ENCODE measurements at regions not wholly inside any gene's neighbourhood (a gene's known extent, or its start where the extent isn't known, plus 50 kb on each side); places are given as distances from the start of the nearest gene placed in this dataset.
"Not testable (repeated sequence)": the region's sequence is repeated elsewhere in the genome, so short reads cannot be mapped to it uniquely, and the experiment has no call there.

- DNase-seq (ENCODE audit: low spot score): no peak
Observed at GRCh38 chr4:103867311-103867710, 147.5 kb upstream of the TACR3 start.

- DNase-seq (ENCODE audit: low spot score): peak; percentile 18
Observed at GRCh38 chr4:103853627-103854026, 133.8 kb upstream of the TACR3 start.

DNA sequence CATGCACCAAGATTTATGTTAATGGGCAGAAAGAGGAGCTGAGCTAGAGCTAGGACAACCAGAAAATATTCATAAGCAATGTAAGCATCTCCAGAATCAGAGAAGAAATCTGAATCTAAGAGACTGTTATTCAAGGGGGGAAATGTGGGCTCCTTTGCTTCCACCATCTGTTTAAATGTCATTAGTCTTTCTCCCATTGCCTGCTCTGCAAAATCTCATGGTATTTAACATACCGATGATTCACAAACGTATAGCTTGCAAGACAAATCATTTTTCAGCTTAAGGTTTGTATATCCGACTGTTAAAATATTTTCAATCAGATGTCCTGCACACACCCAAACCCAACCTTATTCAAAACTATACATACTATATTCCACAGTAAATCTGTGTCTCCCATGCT is 133.4 kb upstream of the TACR3 start:
- no peak for DNase-seq (ENCODE audit: low spot score)

- no peak for DNase-seq (ENCODE audit: low spot score)
Observed at GRCh38 chr4:103845075-103845474, 125.3 kb upstream of the TACR3 start.

DNA sequence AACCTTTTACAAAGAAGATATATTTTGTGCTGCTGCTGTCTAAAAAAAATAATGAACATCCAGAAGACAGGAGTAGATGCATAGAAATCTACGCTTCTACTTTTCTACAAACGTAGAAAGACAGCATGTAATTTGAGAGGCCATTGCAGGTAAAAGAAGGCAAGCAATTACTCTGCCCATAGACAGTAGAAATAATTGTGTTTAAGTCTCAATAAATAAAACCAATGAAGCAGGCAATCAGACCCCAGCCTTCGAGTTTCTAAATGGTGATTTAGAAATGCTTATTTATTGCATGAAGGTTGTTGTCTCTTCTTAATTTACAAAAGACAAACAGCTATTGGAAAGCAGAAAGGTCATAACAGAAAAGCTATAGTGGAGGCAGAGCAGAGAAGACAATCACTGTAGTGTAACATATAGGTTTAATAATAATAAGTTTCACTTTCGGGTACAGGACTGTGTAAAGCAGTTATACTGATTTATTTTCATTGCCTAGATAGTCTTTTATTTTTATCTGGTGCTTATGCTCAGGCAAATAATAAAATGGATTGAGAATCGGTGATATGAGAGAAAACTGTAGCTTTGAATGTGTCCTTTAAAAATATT is 123.0 kb upstream of the TACR3 start:
- no peak for DNase-seq (ENCODE audit: low spot score)

DNA sequence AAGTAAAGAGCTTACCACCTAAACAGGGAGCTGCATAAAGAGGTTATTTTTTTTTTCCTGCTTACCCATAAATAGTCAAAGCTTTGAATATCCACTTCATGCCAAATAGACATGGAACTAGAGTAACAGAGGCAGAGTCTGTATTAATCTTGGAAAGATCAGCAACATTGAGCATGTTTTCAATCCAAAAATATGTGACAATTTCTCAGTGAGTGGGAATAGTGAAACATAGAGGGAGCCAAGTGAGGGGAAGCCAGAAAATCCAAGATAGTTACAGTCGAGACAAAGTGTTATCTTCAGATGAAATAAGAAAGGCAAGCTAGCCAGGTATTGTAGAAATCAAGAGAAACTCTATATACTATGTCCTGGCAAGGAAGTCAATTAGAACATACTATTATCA is 122.3 kb upstream of the TACR3 start:
- no peak for DNase-seq (ENCODE audit: low spot score)

- not testable (repeated sequence) for DNase-seq (ENCODE audit: low spot score)
Observed at GRCh38 chr4:103810308-103810707, 90.5 kb upstream of the TACR3 start.

- DNase-seq (ENCODE audit: low spot score): no peak
Observed at GRCh38 chr4:103802766-103803165, 83.0 kb upstream of the TACR3 start.

- DNase-seq (ENCODE audit: low spot score): no peak
Observed at GRCh38 chr4:103787057-103787456, 67.3 kb upstream of the TACR3 start.

- no peak for DNase-seq (ENCODE audit: low spot score)
Observed at GRCh38 chr4:103786593-103786992, 66.8 kb upstream of the TACR3 start.

- peak; percentile 63 for DNase-seq (ENCODE audit: low spot score)
Observed at GRCh38 chr4:103786014-103786413, 66.2 kb upstream of the TACR3 start.

DNA sequence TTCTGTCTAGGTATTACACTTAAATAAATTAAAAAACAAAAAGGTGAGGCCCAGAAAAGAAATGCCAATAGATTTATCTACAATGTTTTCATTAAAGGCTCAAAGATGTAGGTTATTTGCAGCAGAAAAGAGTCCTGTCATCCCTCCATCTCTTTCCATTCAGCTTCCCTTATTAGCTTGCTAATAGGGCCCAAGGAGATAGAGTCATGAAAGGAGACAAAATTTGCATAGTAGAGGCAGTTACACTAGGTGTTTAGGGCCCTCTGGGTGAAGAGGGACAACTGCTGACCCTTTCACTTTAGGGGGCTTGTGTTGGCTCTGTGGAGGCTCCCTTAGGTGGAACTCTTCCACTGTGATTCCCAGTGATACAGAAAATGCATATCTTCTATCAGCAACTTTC is 58.4 kb upstream of the TACR3 start:
- DNase-seq (ENCODE audit: low spot score): no peak

- DNase-seq (ENCODE audit: low spot score): no peak
Observed at GRCh38 chr4:103774326-103774825, 54.6 kb upstream of the TACR3 start.

DNA sequence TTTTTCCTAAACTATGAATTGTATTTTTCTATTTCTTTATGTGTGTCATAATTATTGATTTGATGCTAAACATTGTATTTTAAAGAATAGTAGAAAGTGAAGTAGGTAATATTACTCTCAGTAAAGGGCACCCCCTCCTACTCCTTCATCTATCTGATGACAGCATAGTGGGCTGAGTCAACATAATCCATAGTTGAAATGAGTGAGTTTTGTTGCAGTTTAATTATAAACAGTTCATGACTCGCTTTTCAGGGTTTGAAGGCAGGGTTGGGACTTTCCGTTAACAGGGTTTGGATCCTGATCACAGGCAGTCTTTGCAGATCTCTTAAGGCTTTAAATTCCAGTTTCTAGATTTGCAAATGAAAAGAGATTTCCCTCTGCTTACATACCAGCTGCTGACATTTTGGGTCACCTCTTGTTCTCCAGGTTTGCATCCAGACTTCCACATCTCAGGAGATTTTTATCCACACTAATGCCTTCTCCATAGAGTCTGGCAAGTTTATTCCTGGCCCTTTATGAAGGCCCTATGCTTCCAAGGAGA is 54.0 kb upstream of the TACR3 start:
- DNase-seq (ENCODE audit: low spot score): no peak
